Hematopoietic multipotent progenitor cell (in vitro differentiated cells): ENCODE measurements at regions not wholly inside any gene's neighbourhood (a gene's known extent, or its start where the extent isn't known, plus 50 kb on each side); places are given as distances from the start of the nearest gene placed in this dataset.

Experiments
- DNase-seq, 3 donors: peaks; one replicate each; pipeline ENCODE4 v3.0.0-alpha.2; 2011 to 2015; ENCODE audit warnings: low read depth in 2 of 3, low spot score in 2 of 3

GRCh38 chr12:107223821-107224220 lies 130.5 kb upstream of the CRY1 start:
- peak in 1 of 3 donors; percentile 8 for DNase-seq

- no peak for DNase-seq
Measured at GRCh38 chr12:107225635-107226034, 132.3 kb upstream of the CRY1 start.

- no peak for DNase-seq
Measured at GRCh38 chr12:107226126-107226525, 132.8 kb upstream of the CRY1 start.

- no peak for DNase-seq
Measured at GRCh38 chr12:107228076-107228475, 134.7 kb upstream of the CRY1 start.

GRCh38 chr12:107229827-107230226 lies 136.5 kb upstream of the CRY1 start:
- DNase-seq = no peak

GRCh38 chr12:107231303-107231702 lies 138.0 kb upstream of the CRY1 start:
- DNase-seq = no peak

GRCh38 chr12:107233551-107233950 lies 140.2 kb upstream of the CRY1 start:
- no peak for DNase-seq

GRCh38 chr12:107235600-107235999 lies 142.3 kb upstream of the CRY1 start:
- DNase-seq = no peak

- DNase-seq = peak in 1 of 3 donors; percentile 14
Measured at GRCh38 chr12:107236824-107237511, 143.6 kb upstream of the CRY1 start.

- DNase-seq = no peak
Measured at GRCh38 chr12:107238296-107238695, 144.9 kb upstream of the CRY1 start.

- no peak for DNase-seq
Measured at GRCh38 chr12:107241411-107241810, 148.1 kb upstream of the CRY1 start.

GRCh38 chr12:107242189-107242588 lies 148.8 kb upstream of the CRY1 start:
- no peak for DNase-seq

GRCh38 chr12:107243341-107243740 lies 150.0 kb upstream of the CRY1 start:
- DNase-seq = no peak

GRCh38 chr12:107244584-107244983 lies 151.2 kb upstream of the CRY1 start:
- DNase-seq = no peak

- DNase-seq = no peak
Measured at GRCh38 chr12:107247650-107248049, 154.3 kb upstream of the CRY1 start.

GRCh38 chr12:107248187-107248586 lies 154.8 kb upstream of the CRY1 start:
- no peak for DNase-seq

- no peak for DNase-seq
Measured at GRCh38 chr12:107251288-107251687, 157.9 kb upstream of the CRY1 start.

- DNase-seq = no peak
Measured at GRCh38 chr12:107253361-107253760, 160.0 kb upstream of the CRY1 start.

GRCh38 chr12:107254258-107254856 lies 161.0 kb upstream of the CRY1 start:
- DNase-seq = no peak

GRCh38 chr12:107258780-107259179 lies 165.4 kb upstream of the CRY1 start:
- no peak for DNase-seq

- DNase-seq = no peak
Measured at GRCh38 chr12:107263980-107264379, 170.6 kb upstream of the CRY1 start.

- no peak for DNase-seq
Measured at GRCh38 chr12:107264667-107265066, 171.3 kb upstream of the CRY1 start.

- no peak for DNase-seq
Measured at GRCh38 chr12:107267604-107268003, 174.3 kb upstream of the CRY1 start.
